ENCODE measurements at regions not wholly inside any gene's neighbourhood (a gene's known extent, or its start where the extent isn't known, plus 50 kb on each side); places are given as distances from the start of the nearest gene placed in this dataset.

- no peak for DNase-seq (ENCODE audit: low read depth)
These were observed 138.0 kb upstream of the GPC1 start for GRCh38 chr2:240297256-240298116.

GRCh38 chr2:240298117-240298790, 137.2 kb upstream of the GPC1 start:
- DNase-seq (ENCODE audit: low read depth): no peak

DNA sequence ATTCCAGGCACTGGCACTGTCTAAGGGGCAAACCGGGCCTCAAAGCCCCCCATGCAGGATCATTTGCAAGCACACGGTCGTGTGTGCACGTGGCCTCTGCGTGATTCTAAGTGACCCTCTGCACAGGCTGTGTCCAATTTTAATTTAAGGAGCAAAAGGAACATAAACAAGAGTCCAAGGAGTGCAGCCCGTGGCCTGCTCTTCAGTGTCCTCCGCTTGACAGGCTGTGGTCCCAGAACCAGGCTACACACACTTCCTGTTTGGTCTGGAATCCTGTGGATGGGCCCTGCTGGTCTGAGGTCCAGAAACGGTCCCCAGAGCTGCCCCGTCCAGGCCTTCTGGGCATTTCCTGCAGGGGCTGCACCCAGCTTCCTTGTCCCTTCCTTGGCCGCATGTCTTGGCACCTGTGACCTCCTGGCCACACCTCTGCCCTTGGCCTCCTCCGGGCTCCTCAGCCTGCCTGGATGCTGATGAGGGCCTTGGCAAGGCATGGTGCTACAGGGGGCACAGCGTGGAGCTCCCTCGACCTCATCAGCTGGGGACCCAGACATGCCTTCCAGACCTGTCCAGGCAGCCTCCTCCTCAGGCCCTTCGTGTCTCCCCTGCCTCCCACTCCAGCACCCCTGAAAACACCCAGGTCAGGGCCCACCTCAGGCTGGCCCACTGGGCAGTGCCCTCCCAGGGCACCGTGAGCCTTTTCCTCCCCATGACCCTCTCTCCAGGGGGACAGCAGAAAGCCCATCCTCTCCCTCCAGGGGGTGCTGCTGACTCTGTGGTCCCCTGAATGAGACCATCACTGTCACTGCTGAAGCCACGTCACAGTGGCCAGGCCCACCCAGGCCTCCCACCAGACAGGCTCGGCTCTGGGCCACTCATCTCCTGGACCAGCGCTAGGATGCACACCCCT, 136.4 kb upstream of the GPC1 start:
- no peak for DNase-seq (ENCODE audit: low read depth)

DNA sequence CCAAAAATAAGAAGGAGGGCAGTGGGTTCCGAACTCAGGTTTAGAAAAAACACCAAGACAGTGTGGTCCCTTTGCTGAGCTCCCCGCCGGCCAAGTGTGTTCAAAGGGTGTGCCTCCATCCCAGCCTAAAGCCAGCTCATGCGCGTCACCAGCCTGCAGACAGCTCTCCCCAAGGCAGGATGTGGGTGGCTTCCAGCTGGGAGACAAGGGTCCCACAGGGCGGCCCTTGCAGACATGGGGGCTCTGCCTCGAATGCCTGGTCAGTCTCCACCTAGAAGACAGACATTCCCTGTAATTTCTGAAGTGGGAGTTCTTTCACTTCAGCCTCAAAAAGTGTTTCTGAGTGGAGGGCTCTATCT, 135.8 kb upstream of the GPC1 start:
- DNase-seq (ENCODE audit: low read depth): no peak

GRCh38 chr2:240300261-240300821, 135.1 kb upstream of the GPC1 start:
- DNase-seq (ENCODE audit: low read depth): no peak

- no peak for DNase-seq (ENCODE audit: low read depth)
These were observed 134.6 kb upstream of the GPC1 start for GRCh38 chr2:240300840-240301239.

- no peak for DNase-seq (ENCODE audit: low read depth)
These were observed 134.1 kb upstream of the GPC1 start for GRCh38 chr2:240301256-240301795.

DNA sequence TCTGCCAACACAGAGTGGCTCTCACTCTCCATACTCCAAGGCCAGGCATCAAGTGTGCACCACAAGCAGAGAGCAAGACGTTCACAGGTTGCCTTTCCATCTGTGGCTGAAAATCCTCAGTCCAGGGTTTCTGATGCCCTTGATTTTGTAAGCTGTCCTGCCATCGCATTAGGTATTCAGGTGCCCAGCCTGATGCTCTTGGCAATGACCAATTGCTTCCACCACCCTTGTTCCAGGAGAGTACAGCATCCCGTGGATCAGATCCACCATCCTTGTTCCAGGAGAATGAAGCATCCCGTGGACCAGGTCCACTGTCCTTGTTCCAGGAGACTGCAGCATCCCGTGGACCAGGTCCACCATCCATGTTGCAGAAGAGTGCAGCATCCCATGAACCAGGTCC, 133.4 kb upstream of the GPC1 start:
- no peak for DNase-seq (ENCODE audit: low read depth)

DNA sequence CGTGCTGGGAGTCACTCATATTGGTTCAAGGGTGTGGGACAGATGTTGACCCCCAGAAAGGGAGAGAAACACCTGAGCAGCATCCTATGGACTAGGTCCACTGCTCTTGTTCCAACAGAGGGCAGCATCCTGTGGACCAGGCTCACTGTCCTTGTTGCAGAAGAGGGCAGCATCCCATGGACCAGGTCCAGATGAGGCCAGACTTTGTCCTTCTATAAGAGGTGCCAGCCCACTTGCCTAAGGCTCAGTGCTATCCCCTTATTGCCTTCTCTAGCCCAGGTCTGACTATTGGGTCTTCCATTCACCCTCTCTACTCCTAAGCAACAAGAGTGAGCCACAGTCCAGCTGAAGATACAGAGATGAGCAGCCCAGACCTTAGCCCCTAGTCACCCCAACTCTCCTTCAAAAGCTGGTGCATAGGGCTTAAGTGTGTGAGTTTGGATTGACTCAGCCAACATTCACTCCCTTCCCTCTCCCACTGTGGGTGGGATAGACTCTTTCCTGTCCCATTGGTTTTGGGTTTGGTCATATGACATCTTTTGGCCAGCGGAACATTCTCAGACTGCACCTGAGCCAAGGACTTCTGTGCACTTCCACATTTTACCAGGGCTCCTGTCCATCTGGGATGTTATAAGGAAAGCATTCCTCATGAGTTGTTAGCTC, 132.4 kb upstream of the GPC1 start:
- no peak for DNase-seq (ENCODE audit: low read depth)

DNA sequence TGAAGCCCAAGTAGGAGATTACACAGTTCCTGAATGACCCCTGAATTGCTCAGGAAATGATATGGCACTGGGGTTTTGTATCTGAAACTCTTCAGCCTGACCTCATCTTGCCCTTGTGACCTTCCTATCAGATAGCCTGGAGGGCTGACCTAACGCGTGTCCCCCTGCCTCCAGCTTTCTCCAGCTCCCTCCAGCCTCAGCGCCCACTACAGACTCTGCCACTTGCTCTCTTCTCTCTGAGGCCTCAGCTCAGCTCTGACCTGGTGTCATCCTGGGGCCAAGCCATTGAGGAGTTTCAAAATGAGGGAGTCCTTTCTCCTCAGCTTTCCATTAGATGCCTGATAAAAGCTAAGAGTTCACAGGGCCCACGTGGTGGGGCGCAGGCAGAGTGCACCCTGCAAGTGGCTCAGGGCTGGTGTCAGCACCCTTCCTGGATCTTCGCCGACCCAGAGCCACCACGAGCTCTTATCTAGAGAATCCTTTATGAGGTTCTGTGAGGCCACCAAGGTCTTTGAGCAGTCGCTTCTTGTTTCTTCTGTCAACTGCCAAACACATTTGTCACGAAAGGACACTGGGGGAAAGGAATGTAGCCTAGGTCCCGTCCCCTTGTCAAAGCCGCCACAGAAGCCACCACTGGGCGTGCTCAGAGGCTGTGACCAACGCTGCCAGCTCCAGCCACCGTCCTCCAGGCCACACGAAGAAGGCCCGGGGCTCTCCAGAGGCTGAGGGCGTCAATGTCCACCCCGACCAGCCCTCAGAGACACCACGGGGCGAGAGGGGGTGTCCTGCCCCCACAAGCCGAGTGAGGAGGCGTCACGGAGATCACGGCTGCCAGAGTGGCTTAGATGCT, 131.3 kb upstream of the GPC1 start:
- no peak for DNase-seq (ENCODE audit: low read depth)

DNA sequence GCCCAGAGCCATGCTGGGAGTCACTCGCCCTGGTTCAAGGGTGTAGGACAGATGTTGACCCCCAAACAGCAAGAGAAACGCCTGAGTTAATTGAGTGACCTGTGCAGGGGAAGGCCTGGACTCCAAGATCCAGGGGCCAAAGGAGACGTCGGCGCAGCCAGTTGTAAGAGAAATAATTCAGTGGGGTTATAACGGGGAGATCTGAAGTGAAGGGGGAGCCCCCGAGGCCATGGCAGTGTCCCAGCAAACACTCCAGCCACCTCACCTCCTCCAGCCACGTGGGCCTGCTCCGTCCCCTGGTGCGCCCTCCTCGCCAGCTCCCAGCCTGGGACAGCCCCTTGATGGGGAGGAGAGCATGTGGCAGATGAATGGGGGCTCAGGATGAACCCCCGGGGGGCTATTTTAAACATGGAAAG, 130.7 kb upstream of the GPC1 start:
- no peak for DNase-seq (ENCODE audit: low read depth)

- DNase-seq (ENCODE audit: low read depth): no peak
These were observed 130.0 kb upstream of the GPC1 start for GRCh38 chr2:240305369-240305962.

DNA sequence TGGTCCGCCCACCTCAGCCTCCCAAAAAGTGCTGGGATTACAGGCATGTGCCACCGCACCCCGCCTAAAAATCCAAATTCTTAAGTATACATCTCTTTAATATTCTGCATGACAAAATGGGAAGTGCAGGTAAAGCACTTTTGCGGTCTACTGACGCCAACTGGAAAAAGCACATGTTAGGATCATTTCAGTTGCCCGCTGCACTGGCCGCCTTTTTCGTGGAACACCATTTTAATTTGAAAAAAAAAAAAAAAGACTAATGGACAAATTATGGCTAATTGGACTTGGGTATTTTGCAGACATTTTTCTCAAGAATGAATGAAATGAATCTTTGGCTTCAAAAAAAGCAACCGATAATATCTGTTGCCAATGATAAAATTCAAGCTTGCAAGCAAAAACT, 129.3 kb upstream of the GPC1 start:
- no peak for DNase-seq (ENCODE audit: low read depth)

- no peak for DNase-seq (ENCODE audit: low read depth)
These were observed 127.3 kb upstream of the GPC1 start for GRCh38 chr2:240308111-240308651.

- no peak for DNase-seq (ENCODE audit: low read depth)
These were observed 126.2 kb upstream of the GPC1 start for GRCh38 chr2:240309214-240309613.

DNA sequence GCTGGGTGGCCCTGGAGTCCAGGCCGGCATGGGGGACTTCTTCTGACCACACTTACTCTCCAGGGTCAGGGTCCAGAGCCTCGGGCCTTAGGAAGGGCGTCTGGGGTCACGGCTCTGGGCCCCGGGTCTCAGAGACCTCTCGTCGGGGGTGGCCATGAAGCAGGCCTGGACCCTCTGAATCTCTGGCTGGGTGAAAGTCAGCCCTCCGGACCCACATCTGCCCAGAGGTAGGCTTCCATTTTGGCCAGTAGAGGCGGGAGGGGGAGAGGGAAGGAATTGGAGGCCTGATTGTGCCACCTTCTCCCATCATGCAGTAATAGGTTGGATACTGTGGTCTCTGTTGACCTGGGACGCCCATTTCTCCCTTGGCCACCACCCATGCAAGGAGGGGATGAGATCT, 125.3 kb upstream of the GPC1 start:
- no peak for DNase-seq (ENCODE audit: low read depth)

DNA sequence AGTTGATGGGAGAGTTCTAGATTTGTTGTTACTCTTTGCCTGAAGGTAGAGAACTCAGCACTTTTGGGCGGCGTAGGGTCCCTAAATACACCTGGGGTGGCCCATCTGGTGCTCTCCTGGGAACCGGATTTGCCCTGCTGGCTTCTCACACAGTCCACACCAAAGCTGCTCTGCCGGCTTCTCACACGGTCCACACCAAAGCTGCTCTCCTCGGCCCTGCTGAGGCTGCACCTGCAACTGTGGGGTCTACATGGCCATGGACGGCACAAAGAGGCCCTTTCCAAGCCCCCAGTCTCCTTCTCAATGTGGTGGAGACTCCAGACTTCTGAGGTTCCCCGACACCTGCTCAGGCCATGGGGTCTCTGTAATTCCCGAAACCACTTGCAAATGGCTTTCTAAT, 124.8 kb upstream of the GPC1 start:
- DNase-seq (ENCODE audit: low read depth): no peak

GRCh38 chr2:240311821-240312220, 123.6 kb upstream of the GPC1 start:
- DNase-seq (ENCODE audit: low read depth): no peak

DNA sequence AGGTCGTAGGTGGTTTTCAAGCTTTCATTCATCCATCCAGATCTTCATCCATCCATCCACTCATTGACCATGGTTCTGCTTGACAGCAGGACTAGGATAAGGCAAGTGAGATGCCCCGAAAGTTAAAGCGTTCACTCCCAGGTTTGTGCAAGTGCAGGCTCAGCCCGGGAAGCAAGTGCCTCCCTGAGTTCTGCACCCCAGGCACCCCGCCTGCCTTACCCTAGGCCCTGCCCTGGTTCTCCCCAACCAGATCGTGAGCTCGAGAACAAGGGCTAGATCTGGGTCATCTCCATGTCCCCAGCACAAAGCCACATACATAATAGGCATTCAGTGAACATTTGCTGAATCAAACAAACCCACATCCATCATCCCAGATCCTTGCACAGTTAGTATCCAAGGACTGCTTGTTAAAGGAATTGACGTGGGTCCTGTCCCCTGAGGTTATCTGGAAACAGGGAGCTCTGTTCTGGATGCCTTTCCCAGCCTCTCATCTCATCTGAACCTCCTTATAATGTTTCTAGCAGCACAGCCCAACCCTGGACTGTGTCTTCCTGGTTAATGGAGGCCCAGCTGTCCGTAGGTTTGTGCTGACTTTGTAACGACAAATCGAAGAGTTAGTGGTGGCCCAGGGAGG, 116.1 kb upstream of the GPC1 start:
- no peak for DNase-seq (ENCODE audit: low read depth)
